HepG2 (cell line): ENCODE measurements at regions not wholly inside any gene's neighbourhood (a gene's known extent, or its start where the extent isn't known, plus 50 kb on each side); places are given as distances from the start of the nearest gene placed in this dataset.

Experiments used
- ATAC-seq: fragments of 200-7000 bp; cut with Tn5 transposase; 3 replicates; pipeline ENCODE4 v1.9.1; 2020; ENCODE audit warnings: mild to moderate bottlenecking, moderate library complexity
- BruUV-seq: library from RNA; stranded (reverse); fragments of 400-500 nt; replicated peaks from 2 replicates; lab custom pipeline; 2021; lab: Mats Ljungman, UMichigan
- CTCF ChIA-PET: fragments of 300-600 bp; formaldehyde crosslinking; extraction: SDS; loops from one replicate; lab custom pipeline; 2021; ENCODE audit warnings: low total read pairs, inconsistent platforms, low intra/inter-chr PET ratio; lab: Yijun Ruan, JAX
- POLR2A ChIA-PET: fragments of 350-600 bp; sonication (Branson Sonifier 250); formaldehyde crosslinking; loops from one replicate; lab custom pipeline; 2020; ENCODE audit warnings: antibody characterized with exemption, inconsistent platforms; lab: Yijun Ruan, JAX
- DNase-seq: peaks from one replicate; pipeline ENCODE4 v3.0.0-alpha.2; 2015; ENCODE audit warnings: low spot score
- FAIRE-seq: peaks from 3 replicates; lab custom pipeline; 2011; peaks lifted over from hg19 to GRCh38; lab: Jason Lieb, UNC
- H2AFZ ChIP-seq: one replicate; pipeline ENCODE4 v1.6.1; 2011; ENCODE audit warnings: low read length, inconsistent platforms
- H3K27ac ChIP-seq: fragments of 300-600 bp; 3 replicates; pipeline ENCODE4 v1.8.0; 2011; ENCODE audit warnings: mixed run types, mild to moderate bottlenecking, mixed read lengths, low read length, inconsistent platforms; ENCODE audit not compliant: insufficient read depth; ENCODE audit errors: extremely low read length
- H3K27me3 ChIP-seq, 2 experiments: fragments of 200-600 bp in 1 of 2; 2 replicates in 1 of 2; 3 replicates in 1 of 2; pipeline versions ENCODE4 v1.6.0 to v1.8.0; 2011; ENCODE audit warnings: low read length in 2 of 2, mild to moderate bottlenecking in 2 of 2, moderate library complexity in 2 of 2, inconsistent platforms in 1 of 2; ENCODE audit not compliant: insufficient read depth in 2 of 2, control insufficient read depth in 1 of 2
- H3K36me3 ChIP-seq, 2 experiments: fragments of 200-600 bp in 1 of 2; replicated peaks in 1 of 2; 2 replicates in 1 of 2; 3 replicates in 1 of 2; pipeline versions ENCODE4 v1.5.1 to v1.8.0; 2011; ENCODE audit warnings: low read length in 2 of 2, inconsistent platforms in 1 of 2; ENCODE audit not compliant: insufficient read depth in 2 of 2, control insufficient read depth in 1 of 2
- H3K4me1 ChIP-seq: 2 replicates; pipeline ENCODE4 v1.5.1; 2012; ENCODE audit warnings: low read length, inconsistent platforms; ENCODE audit not compliant: insufficient read depth
- H3K4me2 ChIP-seq: 2 replicates; pipeline ENCODE4 v1.6.0; 2011; ENCODE audit warnings: low read depth, low read length, inconsistent platforms
- H3K4me3 ChIP-seq, 3 experiments: fragments of 200-600 bp in 1 of 3; sonication (generic), shearing (Covaris generic) in 1 of 3; replicated peaks in 1 of 3; 2 replicates each; pipeline ENCODE4 v1.5.1; 2011 to 2016; ENCODE audit warnings: low read length in 3 of 3, inconsistent platforms in 2 of 3, low read depth in 2 of 3, mild to moderate bottlenecking in 2 of 3, control low read depth in 1 of 3, mixed read lengths in 1 of 3; ENCODE audit not compliant: insufficient read depth in 1 of 3
- H3K79me2 ChIP-seq: one replicate; pipeline ENCODE4 v1.6.1; 2011; ENCODE audit warnings: low read length, inconsistent platforms; ENCODE audit not compliant: insufficient read depth
- H3K9ac ChIP-seq: 2 replicates; pipeline ENCODE4 v1.6.0; 2011; ENCODE audit warnings: mild to moderate bottlenecking, low read depth, low read length, inconsistent platforms; ENCODE audit not compliant: insufficient read depth
- H3K9me3 ChIP-seq: 2 replicates; pipeline ENCODE4 v1.5.1; 2012; ENCODE audit warnings: mild to moderate bottlenecking, low read length
- H4K20me1 ChIP-seq: 2 replicates; pipeline ENCODE4 v1.6.0; 2011; ENCODE audit warnings: inconsistent platforms, mild to moderate bottlenecking, low read length, moderate library complexity; ENCODE audit not compliant: insufficient read depth
- FOXC1 ChIP-seq: sonication (generic); formaldehyde crosslinking; IDR thresholded peaks from 2 replicates; pipeline ENCODE4 v1.8.0; 2022; ENCODE audit warnings: mild to moderate bottlenecking, missing genetic modification reagents, borderline replicate concordance
- KDM1A ChIP-seq: IDR thresholded peaks from 2 replicates; pipeline ENCODE4 v1.6.1; 2016; ENCODE audit warnings: missing compliant biosample characterization
- KDM2A ChIP-seq: sonication (generic); formaldehyde crosslinking; IDR thresholded peaks from 2 replicates; pipeline ENCODE4 v1.4.0; 2020; ENCODE audit warnings: low read depth, missing genetic modification reagents, borderline replicate concordance
- REL ChIP-seq: sonication (generic); formaldehyde crosslinking; conservative IDR thresholded peaks from 2 replicates; pipeline ENCODE4 v1.8.0; 2022; ENCODE audit warnings: mild to moderate bottlenecking, missing genetic modification reagents, moderate library complexity
- RFX3 ChIP-seq: IDR thresholded peaks from 2 replicates; pipeline ENCODE4 v1.6.1; 2016; ENCODE audit warnings: missing biosample characterization, missing genetic modification reagents
- ZBTB3 ChIP-seq: sonication (generic); formaldehyde crosslinking; IDR thresholded peaks from 2 replicates; pipeline ENCODE4 v1.4.0; 2020; ENCODE audit warnings: low read depth, mild to moderate bottlenecking, moderate library complexity, missing genetic modification reagents, borderline replicate concordance
- ZNF747 ChIP-seq: sonication (generic); formaldehyde crosslinking; IDR thresholded peaks from 2 replicates; pipeline ENCODE4 v1.8.1; 2023; ENCODE audit warnings: missing genetic modification reagents, mild to moderate bottlenecking, borderline replicate concordance
- WGBS: methylation state at CpG from one replicate; pipeline ENCODE4 v1.1.6; 2017; ENCODE audit warnings: low lambda C conversion rate; 5-methylcytosine and 5-hydroxymethylcytosine counted together
- in situ Hi-C: cut with HindIII; loops from 2 replicates; pipeline ENCODE4 v1.10.0; 2017; ENCODE audit warnings: low pct_unique_long_range_greater_than_20kb; ENCODE audit not compliant: extremely low pct_ligation_motif_present
- intact Hi-C: fragments of 100-400 bp; cut with micrococcal nuclease; formaldehyde crosslinking; loops from one replicate; pipeline ENCODE4 v1.10.0; 2022; ENCODE audit not compliant: unreplicated experiment
- TF ChIP-seq, protein P1 (sequence below): sonication (generic); formaldehyde crosslinking; IDR thresholded peaks from 2 replicates; pipeline ENCODE4 v1.4.0; 2020; ENCODE audit warnings: low read depth, missing genetic modification reagents
- TF ChIP-seq, protein P2 (sequence below): sonication (generic); formaldehyde crosslinking; IDR thresholded peaks from 2 replicates; pipeline ENCODE4 v1.8.0; 2022; ENCODE audit warnings: mild to moderate bottlenecking, missing genetic modification reagents, borderline replicate concordance

DNA sequence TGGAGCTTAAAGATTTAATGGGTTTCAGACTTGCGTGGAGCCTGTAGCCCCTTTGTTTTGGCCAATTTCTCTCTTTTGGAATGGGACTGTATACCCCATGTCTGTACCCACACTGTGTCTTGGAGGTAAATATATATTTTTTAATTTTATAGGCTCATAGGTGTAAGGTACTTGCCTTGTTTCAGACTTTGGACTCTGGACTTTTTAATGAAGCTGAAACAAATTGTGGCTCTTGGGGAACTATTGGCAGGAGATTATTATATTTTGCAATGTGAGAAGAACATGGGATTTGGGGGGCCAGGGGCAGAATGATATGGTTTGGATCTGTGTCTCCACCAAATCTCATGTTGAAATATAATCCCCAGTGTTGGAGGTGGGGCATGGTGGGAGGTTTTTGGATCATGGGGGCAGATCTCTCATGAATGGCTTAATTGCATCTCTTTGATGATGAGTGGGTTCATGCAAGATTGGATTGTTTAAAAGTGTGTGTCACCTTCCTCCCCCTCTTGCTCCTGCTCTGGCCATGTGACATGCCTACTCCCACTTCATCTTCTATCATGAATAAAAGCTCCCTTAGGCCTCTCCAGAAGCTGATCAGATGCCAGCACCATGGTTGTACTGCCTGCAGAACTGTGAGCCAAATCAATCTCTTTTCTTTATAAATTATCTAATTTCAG is 74.1 kb upstream of the ARHGAP20 start (continued):
- TF ChIP-seq, protein P1, sequence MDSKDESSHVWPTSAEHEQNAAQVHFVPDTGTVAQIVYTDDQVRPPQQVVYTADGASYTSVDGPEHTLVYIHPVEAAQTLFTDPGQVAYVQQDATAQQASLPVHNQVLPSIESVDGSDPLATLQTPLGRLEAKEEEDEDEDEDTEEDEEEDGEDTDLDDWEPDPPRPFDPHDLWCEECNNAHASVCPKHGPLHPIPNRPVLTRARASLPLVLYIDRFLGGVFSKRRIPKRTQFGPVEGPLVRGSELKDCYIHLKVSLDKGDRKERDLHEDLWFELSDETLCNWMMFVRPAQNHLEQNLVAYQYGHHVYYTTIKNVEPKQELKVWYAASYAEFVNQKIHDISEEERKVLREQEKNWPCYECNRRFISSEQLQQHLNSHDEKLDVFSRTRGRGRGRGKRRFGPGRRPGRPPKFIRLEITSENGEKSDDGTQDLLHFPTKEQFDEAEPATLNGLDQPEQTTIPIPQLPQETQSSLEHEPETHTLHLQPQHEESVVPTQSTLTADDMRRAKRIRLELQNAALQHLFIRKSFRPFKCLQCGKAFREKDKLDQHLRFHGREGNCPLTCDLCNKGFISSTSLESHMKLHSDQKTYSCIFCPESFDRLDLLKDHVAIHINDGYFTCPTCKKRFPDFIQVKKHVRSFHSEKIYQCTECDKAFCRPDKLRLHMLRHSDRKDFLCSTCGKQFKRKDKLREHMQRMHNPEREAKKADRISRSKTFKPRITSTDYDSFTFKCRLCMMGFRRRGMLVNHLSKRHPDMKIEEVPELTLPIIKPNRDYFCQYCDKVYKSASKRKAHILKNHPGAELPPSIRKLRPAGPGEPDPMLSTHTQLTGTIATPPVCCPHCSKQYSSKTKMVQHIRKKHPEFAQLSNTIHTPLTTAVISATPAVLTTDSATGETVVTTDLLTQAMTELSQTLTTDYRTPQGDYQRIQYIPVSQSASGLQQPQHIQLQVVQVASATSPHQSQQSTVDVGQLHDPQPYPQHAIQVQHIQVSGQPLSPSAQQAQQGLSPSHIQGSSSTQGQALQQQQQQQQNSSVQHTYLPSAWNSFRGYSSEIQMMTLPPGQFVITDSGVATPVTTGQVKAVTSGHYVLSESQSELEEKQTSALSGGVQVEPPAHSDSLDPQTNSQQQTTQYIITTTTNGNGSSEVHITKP (CRISPR knock-in tag): no peak
- TF ChIP-seq ZNF747 (no peak), ZBTB3 (CRISPR knock-in tag) (no peak), RFX3 (CRISPR knock-in tag) (no peak), KDM1A (CRISPR knock-in tag) (no peak)
- TF ChIP-seq, all 625 proteins: peak for 0

DNA sequence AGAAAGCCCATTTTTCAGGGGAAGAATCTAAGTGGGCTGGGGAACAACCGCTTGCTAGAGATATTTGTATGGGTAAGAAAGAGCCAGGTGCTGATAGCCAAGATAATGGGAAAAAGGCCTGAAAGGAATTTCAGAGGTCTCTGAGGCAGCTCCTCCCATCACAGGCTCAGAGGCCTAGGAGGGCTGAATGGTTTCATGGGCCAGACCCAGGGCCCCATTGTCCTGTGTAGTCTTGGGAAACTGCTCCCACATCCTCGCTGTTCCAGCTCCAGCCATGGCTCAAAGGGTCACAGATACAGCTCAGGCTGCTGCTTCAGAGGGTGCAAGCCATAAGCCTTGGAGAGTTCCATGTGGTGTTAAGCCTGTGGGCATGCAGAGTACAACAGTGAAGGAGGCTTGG is 73.2 kb upstream of the ARHGAP20 start:
- Histone ChIP-seq H3K27me3 (no peaks in the 10 kb centered on the region), H3K9ac (no peak overlapping the region), H3K36me3 (no peaks in the 10 kb centered on the region), H3K79me2 (no peaks in the 10 kb centered on the region), H3K27ac (no peak overlapping the region), H3K4me1 (no peaks in the 10 kb centered on the region), H3K9me3 (peaks cover 5% of the 10 kb centered on the region; the same call in 1 of the 2 replicates), H3K4me3 (no peak overlapping the region), H3K4me2 (no peak overlapping the region), H2AFZ (no peak overlapping the region), H4K20me1 (no peaks in the 10 kb centered on the region)
- ChIA-PET POLR2A (no interaction called here), CTCF (no interaction called here)
- 7% methylated on average over 2 of the region's 2 CpGs for WGBS
- TF ChIP-seq, protein P2, sequence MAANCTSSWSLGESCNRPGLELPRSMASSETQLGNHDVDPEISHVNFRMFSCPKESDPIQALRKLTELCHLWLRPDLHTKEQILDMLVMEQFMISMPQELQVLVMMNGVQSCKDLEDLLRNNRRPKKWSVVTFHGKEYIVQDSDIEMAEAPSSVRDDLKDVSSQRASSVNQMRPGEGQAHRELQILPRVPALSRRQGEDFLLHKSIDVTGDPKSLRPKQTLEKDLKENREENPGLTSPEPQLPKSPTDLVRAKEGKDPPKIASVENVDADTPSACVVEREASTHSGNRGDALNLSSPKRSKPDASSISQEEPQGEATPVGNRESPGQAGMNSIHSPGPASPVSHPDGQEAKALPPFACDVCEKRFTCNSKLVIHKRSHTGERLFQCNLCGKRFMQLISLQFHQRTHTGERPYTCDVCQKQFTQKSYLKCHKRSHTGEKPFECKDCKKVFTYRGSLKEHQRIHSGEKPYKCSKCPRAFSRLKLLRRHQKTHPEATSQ: no peak
- TF ChIP-seq FOXC1 (CRISPR knock-in tag) (no peak), REL (CRISPR knock-in tag) (no peak), KDM2A (CRISPR knock-in tag) (no peak)
- ATAC-seq (no peak), DNase-seq (no peak), FAIRE-seq (no peak)
- in situ Hi-C loops: no loop called here
- intact Hi-C loops: no loop called here
- BruUV-seq: no TSS peak
